ENCODE measurements at regions not wholly inside any gene's neighbourhood (a gene's known extent, or its start where the extent isn't known, plus 50 kb on each side); places are given as distances from the start of the nearest gene placed in this dataset.

GRCh38 chr12:3929875-3930615 is 56.8 kb upstream of the PARP11 start:
- Histone ChIP-seq H3K4me1 (ENCODE audit: insufficient read depth, low read length) (no peaks in the 10 kb centered on the region), H3K27ac (ENCODE audit: low read depth, low read length) (no peak overlapping the region), H3K36me3 (ENCODE audit: insufficient read depth, low read length) (no peaks in the 10 kb centered on the region), H3K4me3 (ENCODE audit: low read depth in 1 of 2, low read length in 2 of 2) (no peak overlapping the region), H3K27me3 (ENCODE audit: control insufficient read depth in 1 of 2, insufficient read depth in 2 of 2, low read length in 2 of 2) (peaks cover 0 to 11% of the 10 kb centered on the region in 2 donors), H3K9ac (ENCODE audit: low read length) (no peak overlapping the region), H3K9me3 (ENCODE audit: low read length) (no peaks in the 10 kb centered on the region)

DNA sequence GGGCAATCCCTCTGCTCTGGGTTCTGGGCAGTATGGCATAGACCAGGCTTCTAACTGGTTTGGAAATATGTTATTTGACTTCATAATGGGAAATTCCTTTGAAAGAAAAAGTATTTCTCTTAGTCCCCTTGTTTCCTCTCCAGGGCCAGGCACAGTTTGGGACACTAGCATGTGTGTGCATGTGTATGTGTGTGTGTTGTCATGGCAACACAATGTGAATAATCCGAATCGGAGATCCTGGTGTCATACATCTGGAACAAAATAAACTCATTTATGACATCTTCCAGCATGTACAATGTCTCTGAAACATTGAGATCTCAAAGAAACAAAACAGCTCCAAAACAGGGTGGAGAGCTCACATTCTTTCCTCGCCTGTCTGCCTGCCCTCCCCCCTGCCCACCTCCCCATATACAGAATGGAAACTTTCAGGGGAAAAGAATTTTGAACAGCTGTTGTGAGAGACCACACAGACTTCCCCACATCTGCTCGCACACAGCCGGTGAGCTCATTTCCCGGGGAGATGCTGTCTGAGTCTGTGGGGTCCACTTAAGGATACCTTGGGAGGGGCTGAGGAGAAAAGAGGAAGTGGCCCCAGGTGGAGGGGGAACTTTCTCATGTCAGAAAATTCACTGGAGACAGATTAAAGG is 55.5 kb upstream of the PARP11 start:
- H3K9me3 ChIP-seq (ENCODE audit: low read length) = no peaks in the 10 kb centered on the region
- H3K4me1 ChIP-seq (ENCODE audit: insufficient read depth, low read length) = no peaks in the 10 kb centered on the region

DNA sequence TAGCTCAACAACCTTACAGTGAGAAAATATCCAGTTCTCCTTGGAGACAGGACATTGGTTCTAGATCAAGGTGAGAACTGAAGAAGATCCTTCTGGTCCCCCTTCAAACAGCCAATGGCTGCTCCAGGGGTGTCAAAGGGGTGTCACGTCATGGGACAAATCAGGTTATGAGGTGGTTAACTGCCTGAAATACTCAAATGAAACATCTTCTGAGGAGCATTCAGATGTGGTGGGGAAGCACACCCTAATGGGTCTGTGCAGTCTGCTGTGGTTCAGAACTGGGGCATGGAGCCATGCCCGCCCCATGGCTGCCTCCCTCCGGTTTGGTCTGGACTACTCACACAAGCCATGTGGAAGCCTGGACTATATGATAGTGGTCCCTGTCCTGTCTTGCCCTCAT is 52.4 kb upstream of the PARP11 start:
- Histone ChIP-seq H3K9me3 (ENCODE audit: low read length) (no peaks in the 10 kb centered on the region), H3K27ac (ENCODE audit: low read depth, low read length) (no peak overlapping the region), H3K9ac (ENCODE audit: low read length) (no peak overlapping the region), H3K27me3 (ENCODE audit: control insufficient read depth in 1 of 2, insufficient read depth in 2 of 2, low read length in 2 of 2) (peaks cover 0 to 3% of the 10 kb centered on the region in 2 donors), H3K4me1 (ENCODE audit: insufficient read depth, low read length) (no peaks in the 10 kb centered on the region), H3K36me3 (ENCODE audit: insufficient read depth, low read length) (no peaks in the 10 kb centered on the region), H3K4me3 (ENCODE audit: low read depth in 1 of 2, low read length in 2 of 2) (no peak overlapping the region)

More for the DNA sequence above, 55.5 kb upstream of the PARP11 start:
- Histone ChIP-seq H3K9ac (ENCODE audit: low read length) (no peak overlapping the region), H3K27ac (ENCODE audit: low read depth, low read length) (no peak overlapping the region), H3K4me3 (ENCODE audit: low read depth in 1 of 2, low read length in 2 of 2) (no peak overlapping the region), H3K36me3 (ENCODE audit: insufficient read depth, low read length) (no peaks in the 10 kb centered on the region), H3K27me3 (ENCODE audit: control insufficient read depth in 1 of 2, insufficient read depth in 2 of 2, low read length in 2 of 2) (peaks cover 0 to 11% of the 10 kb centered on the region in 2 donors)

- H3K4me3 ChIP-seq (ENCODE audit: low read depth in 1 of 2, low read length in 2 of 2) = no peak overlapping the region
- no peaks in the 10 kb centered on the region for H3K27me3 ChIP-seq (ENCODE audit: control insufficient read depth in 1 of 2, insufficient read depth in 2 of 2, low read length in 2 of 2)
- no peak overlapping the region for H3K9ac ChIP-seq (ENCODE audit: low read length)
- no peaks in the 10 kb centered on the region for H3K36me3 ChIP-seq (ENCODE audit: insufficient read depth, low read length)
- H3K27ac ChIP-seq (ENCODE audit: low read depth, low read length) = no peak overlapping the region
- no peaks in the 10 kb centered on the region for H3K9me3 ChIP-seq (ENCODE audit: low read length)
- H3K4me1 ChIP-seq (ENCODE audit: insufficient read depth, low read length) = no peaks in the 10 kb centered on the region
Measured at GRCh38 chr12:3924761-3925160, 51.6 kb upstream of the PARP11 start.

DNA sequence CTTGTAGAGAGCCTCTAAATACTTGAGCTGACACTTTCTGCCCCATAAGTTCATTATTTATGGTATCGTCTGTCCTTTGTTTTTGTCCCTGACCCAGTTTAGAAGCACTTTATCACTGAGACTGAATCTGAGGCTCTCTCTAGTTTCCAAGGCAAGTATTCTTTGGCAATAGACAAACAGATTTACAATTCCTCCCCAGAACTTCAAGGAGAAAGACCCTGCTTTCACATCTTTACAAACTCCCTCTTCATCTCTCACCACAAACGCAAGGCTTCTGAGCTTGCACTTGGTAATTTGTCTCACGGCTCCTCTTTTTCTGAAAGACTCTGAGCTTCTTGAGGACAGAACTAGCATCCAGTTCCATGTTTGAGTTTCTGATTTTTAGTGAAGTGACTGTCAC is 49.8 kb upstream of the PARP11 start:
- Histone ChIP-seq H3K9ac (ENCODE audit: low read length) (no peak overlapping the region), H3K4me1 (ENCODE audit: insufficient read depth, low read length) (no peaks in the 10 kb centered on the region), H3K27ac (ENCODE audit: low read depth, low read length) (no peak overlapping the region), H3K4me3 (ENCODE audit: low read depth in 1 of 2, low read length in 2 of 2) (no peak overlapping the region), H3K9me3 (ENCODE audit: low read length) (no peaks in the 10 kb centered on the region), H3K27me3 (ENCODE audit: control insufficient read depth in 1 of 2, insufficient read depth in 2 of 2, low read length in 2 of 2) (no peaks in the 10 kb centered on the region), H3K36me3 (ENCODE audit: insufficient read depth, low read length) (no peaks in the 10 kb centered on the region)
